Activated CD8-positive, alpha-beta memory T cell treated with anti-CD3 and anti-CD28 coated beads, Interleukin-2, amount 50 U/mL, for 1 hour (primary cell): ENCODE measurements at regions not wholly inside any gene's neighbourhood (a gene's known extent, or its start where the extent isn't known, plus 50 kb on each side); places are given as distances from the start of the nearest gene placed in this dataset.

Experiments used
- DNase-seq: peaks from one replicate; pipeline ENCODE4 v3.0.0-alpha.2; 2020; ENCODE audit errors: extremely low read depth

DNA sequence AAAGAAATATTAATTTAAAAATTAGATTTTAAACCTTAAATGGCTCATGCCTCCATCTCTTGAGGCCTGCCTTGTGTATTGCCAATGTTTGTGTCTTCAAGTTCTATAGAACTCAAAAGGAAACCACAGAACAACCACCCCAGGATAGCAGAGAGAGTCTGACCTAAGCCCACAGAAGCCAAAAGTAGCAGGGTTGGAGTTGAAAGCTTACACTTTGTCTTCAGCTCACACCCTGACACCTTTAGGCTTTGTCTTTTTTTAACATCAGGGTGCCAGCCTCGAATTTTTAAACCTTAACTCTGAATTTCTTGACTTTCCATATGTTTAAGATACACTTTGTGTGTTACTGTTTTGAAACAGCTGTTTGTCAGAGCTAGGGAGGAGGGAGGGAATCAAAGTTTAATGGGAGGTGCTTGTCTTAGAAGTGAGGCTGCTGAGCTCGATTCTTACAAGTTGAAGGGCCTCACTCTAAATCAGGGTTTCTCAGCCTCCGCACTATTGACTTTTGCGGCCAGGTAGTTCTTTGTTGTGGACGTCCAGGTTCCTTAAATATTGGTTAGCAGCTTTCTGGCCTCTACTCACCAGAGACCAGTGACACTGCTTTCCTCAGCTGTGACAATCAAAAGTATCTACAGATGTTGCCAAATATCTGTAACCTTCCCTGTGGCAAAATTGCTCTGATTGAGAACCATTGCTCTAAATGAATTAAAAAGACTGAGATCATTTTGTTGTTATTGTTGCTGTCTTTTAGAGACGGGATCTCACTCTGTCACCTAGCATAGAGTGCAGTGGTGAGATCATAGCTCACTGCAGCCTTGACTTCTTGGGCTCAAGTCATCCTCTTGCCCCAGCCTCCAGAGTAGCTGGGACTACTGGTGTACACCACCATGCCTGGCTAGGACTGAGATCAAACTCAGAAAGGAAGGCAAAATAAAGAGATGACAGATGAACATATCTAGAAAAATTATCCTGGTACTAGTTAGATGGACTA is 139.2 kb upstream of the EOMES start:
- DNase-seq, result no peak

DNA sequence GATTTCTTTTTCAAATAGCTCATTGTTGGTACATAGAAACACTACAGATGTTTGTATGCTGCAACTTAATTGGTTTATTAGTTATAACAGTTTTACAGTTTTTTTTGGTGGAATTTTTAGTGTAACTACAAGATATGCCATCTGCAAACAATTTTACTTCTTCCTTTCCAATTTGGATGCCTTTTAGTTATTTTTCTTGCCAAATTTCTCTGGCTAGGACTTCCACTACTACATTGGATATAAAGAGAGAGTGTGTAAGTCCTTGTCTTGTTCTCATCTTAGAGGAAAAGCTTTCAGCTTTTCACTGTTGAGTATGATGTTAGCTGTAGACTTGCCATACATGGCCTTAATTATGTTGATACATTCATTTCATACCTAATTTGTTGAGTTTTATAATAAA is 143.6 kb upstream of the EOMES start:
- DNase-seq, result no peak

GRCh38 chr3:27869152-27869551 is 147.0 kb upstream of the EOMES start:
- DNase-seq, result no peak

DNA sequence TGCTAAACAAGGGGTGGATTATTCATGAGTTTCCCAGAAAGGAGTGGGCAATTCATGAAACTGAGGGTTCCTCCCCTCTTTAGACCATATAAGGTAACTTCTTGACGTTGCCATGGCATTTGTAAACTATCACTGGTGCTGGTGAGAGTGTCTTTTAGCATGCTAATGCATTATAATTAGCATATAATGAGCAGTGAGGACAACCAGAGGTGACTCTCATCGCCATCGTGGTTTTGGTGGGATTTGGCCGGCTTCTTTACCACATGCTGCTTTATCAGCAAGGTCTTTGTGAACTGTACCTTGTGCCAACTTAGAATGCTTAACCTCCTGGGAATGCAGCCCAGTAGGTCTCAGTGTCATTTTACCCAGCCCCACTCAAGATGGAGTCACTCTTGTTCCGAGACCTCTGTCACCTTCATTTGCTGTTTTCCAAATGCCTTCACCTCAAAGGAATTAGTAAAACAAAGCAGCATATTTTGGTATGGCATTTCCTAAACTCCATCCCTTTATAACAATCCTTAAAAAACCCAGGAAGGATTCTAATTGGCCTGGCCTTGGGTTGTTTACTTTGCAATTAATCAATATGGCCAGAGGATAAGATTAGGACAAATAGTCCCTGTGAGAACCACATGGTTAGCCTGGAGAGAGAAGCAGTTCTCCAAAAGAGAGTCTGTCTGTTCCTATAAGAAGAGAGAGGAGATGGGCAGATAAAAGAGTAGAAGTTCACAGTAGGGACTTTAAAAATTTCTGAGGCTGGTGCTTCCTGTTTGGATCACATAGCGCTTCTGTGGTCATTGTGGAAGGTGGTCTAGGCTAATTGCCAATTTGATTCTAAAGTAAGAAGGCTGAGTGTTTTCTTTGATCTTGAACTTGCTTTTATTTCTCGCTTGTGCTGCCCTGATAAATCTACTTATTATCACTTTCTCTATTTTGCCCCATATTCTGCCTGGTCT is 155.2 kb upstream of the EOMES start:
- no peak for DNase-seq

GRCh38 chr3:27878014-27878383 is 155.9 kb upstream of the EOMES start:
- DNase-seq, result no peak

- peak; percentile 24 for DNase-seq
Observed at GRCh38 chr3:27880969-27881892, 159.1 kb upstream of the EOMES start.

GRCh38 chr3:27883266-27883665 is 161.1 kb upstream of the EOMES start:
- no peak for DNase-seq

- no peak for DNase-seq
Observed at GRCh38 chr3:27885641-27886040, 163.5 kb upstream of the EOMES start.

GRCh38 chr3:27888562-27888961 is 166.4 kb upstream of the EOMES start:
- no peak for DNase-seq

- DNase-seq, result no peak
Observed at GRCh38 chr3:27889745-27890144, 167.6 kb upstream of the EOMES start.

DNA sequence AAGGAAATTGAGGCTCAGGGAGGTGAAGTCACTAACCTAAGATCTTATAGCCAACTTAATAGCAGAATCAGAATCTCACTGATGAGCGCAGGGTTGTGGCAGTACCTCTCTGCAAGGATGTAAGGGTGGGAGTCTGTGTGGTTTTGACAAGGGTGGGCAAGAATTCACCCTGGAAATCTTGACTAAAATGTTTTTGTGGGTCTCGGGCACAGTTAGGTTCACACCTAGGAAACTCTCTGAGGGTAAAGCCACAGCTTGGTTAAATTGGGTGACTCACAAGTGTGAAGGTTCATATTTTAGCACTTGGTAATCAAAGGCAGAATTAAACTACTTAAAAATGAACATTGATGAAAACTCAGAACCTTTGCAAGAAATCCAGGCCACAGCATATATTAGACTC is 178.2 kb upstream of the EOMES start:
- peak; percentile 26 for DNase-seq

GRCh38 chr3:27903446-27903845 is 181.3 kb upstream of the EOMES start:
- DNase-seq, result no peak

GRCh38 chr3:27905625-27906024 is 183.5 kb upstream of the EOMES start:
- no peak for DNase-seq

- DNase-seq, result no peak
Observed at GRCh38 chr3:27907148-27907547, 185.0 kb upstream of the EOMES start.

GRCh38 chr3:27907929-27908328 is 185.8 kb upstream of the EOMES start:
- DNase-seq, result no peak

DNA sequence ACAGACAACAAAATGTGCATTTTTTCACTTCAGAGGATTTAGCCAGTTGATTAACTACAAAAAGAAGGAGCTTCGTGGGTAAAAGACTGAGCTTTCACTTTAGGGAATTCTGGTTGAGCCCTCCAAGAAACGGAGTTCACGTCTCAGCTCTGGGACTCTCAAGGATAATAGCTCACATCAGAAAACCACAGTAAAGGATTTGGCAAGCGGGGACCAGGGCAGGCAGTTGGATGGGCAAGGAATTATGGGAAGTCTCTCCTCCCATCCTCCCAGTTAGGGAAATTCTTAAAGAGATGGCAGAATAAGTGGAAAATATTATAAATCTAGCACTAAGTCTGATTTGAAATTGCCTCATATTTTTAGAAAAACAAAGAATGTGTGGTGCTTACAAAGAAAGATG is 188.3 kb upstream of the EOMES start:
- DNase-seq, result no peak

GRCh38 chr3:27914199-27914598 is 192.1 kb upstream of the EOMES start:
- DNase-seq, result no peak

- no peak for DNase-seq
Observed at GRCh38 chr3:27923349-27924068, 201.4 kb upstream of the EOMES start.

GRCh38 chr3:27927882-27928281 is 205.8 kb upstream of the EOMES start:
- no peak for DNase-seq

DNA sequence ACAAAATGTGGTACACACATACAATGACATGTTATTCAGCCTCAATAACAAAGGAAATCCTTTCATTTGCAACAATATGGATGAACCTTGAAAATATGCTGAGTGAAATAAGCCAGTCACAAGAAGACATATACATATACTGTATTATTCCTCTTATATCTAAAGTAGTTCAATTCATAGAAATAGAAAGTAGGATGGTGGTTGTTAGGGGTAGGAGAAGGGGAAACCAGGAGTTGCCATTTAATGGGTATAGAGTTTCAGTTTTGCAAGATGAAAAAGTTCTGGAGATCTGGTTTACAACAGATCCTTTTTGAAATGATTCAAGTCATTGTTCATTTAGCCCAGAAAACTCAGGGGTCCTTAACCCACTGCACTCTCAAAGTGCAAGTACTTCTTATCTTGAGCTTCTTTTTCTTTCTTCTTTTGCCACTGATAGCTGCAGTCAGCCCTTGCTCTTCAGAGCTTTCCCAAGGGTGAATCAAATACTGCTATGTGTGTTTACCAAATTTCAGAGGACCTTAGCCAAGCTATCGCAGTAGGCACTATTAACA is 208.0 kb upstream of the EOMES start:
- no peak for DNase-seq
